A549 (cell line): ENCODE measurements at regions not wholly inside any gene's neighbourhood (a gene's known extent, or its start where the extent isn't known, plus 50 kb on each side); places are given as distances from the start of the nearest gene placed in this dataset.
A peak's percentile ranks its signal among the peaks of the same experiment; 100 is the strongest.

Source experiments
- ATAC-seq, 2 experiments: fragments of 200-7000 bp in 1 of 2; fragments of >200 bp in 1 of 2; cut with Nextera tagmentation in 1 of 2; cut with Tn5 transposase in 1 of 2; 3 replicates each; pipeline versions ENCODE4 v1.8.0 to v1.9.1; 2018 to 2020; ENCODE audit warnings: mild to moderate bottlenecking in 1 of 2, moderate library complexity in 1 of 2
- CTCF ChIA-PET: fragments of 300-600 bp; sonication (Branson Sonifier 250); formaldehyde crosslinking; extraction: SDS; loops from one replicate; lab custom pipeline; 2021; ENCODE audit warnings: antibody characterized with exemption, inconsistent platforms; lab: Yijun Ruan, JAX
- POLR2A ChIA-PET: fragments of 350-600 bp; formaldehyde crosslinking; extraction: SDS; loops from one replicate; lab custom pipeline; 2021; ENCODE audit warnings: antibody characterized with exemption, inconsistent platforms; lab: Yijun Ruan, JAX
- DNase-seq, 2 experiments: peaks; one replicate each; pipeline versions ENCODE4 v3.0.0 to v3.0.0-alpha.2; 2011 to 2016; ENCODE audit warnings: low read depth in 1 of 2, low spot score in 1 of 2
- FAIRE-seq: peaks from 2 replicates; lab custom pipeline; 2011; peaks lifted over from hg19 to GRCh38; lab: Jason Lieb, UNC
- H3K27ac ChIP-seq, 2 experiments: fragments of >200 bp; sonication (Bioruptor Twin); formaldehyde crosslinking; 3 replicates each; pipeline ENCODE4 v1.5.1; 2016 to 2017
- H3K4me1 ChIP-seq: fragments of >200 bp; sonication (Bioruptor Twin); formaldehyde crosslinking; 3 replicates; pipeline ENCODE4 v1.6.1; 2016
- H3K4me2 ChIP-seq: fragments of >200 bp; sonication (Bioruptor Twin); formaldehyde crosslinking; 3 replicates; pipeline ENCODE4 v1.6.1; 2016
- H3K4me3 ChIP-seq: fragments of >200 bp; sonication (Bioruptor Twin); formaldehyde crosslinking; 3 replicates; pipeline ENCODE4 v1.5.1; 2016
- H3K9me3 ChIP-seq: fragments of >200 bp; sonication (Bioruptor Twin); formaldehyde crosslinking; 3 replicates; pipeline ENCODE4 v1.6.1; 2016
- CBX2 ChIP-seq: fragments of 200-600 bp; sonication (generic); IDR thresholded peaks from 2 replicates; pipeline ENCODE4 v1.6.1; 2016; ENCODE audit warnings: low read depth, mild to moderate bottlenecking, borderline replicate concordance
- CHD2 ChIP-seq: fragments of 150-350 bp; IDR thresholded peaks from 2 replicates; pipeline ENCODE4 v1.6.1; 2014; ENCODE audit warnings: low read length; ENCODE audit not compliant: partially characterized antibody
- CTCF ChIP-seq: fragments of >200 bp; sonication (Bioruptor Twin); formaldehyde crosslinking; IDR thresholded peaks from 3 replicates; pipeline ENCODE4 v1.5.1; 2016
- E2F6 ChIP-seq: IDR thresholded peaks from 2 replicates; pipeline ENCODE4 v1.6.1; 2012; ENCODE audit warnings: low read depth, borderline replicate concordance
- EHMT2 ChIP-seq: fragments of 200-600 bp; sonication (generic); IDR thresholded peaks from 2 replicates; pipeline ENCODE4 v1.6.1; 2016; ENCODE audit warnings: antibody characterized with exemption, low read depth, mild to moderate bottlenecking, moderate library complexity
- EP300 ChIP-seq, 2 experiments: fragments of >200 bp; sonication (Bioruptor Twin); formaldehyde crosslinking; IDR thresholded peaks; 2 replicates in 1 of 2; 3 replicates in 1 of 2; pipeline ENCODE4 v1.6.1; 2016 to 2017
- FOSB ChIP-seq: fragments of 250-450 bp; sonication (Bioruptor Pico); IDR thresholded peaks from 2 replicates; pipeline ENCODE4 v1.5.0; 2020; ENCODE audit warnings: mild to moderate bottlenecking, moderate library complexity
- GATA3 ChIP-seq: IDR thresholded peaks from 2 replicates; pipeline ENCODE4 v1.6.1; 2012; ENCODE audit warnings: borderline replicate concordance
- HDAC2 ChIP-seq: fragments of 200-600 bp; sonication (generic); IDR thresholded peaks from 2 replicates; pipeline ENCODE4 v1.6.1; 2016
- HES2 ChIP-seq: fragments of >200 bp; sonication (Bioruptor Twin); formaldehyde crosslinking; IDR thresholded peaks from 2 replicates; pipeline ENCODE4 v1.6.1; 2016
- HEYL ChIP-seq: fragments of 250-450 bp; sonication (Bioruptor Pico); IDR thresholded peaks from 2 replicates; pipeline ENCODE4 v1.8.0; 2021; ENCODE audit warnings: mild to moderate bottlenecking, moderate library complexity
- HOXB13 ChIP-seq: fragments of 250-450 bp; sonication (Bioruptor Pico); IDR thresholded peaks from 2 replicates; pipeline ENCODE4 v1.5.0; 2020; ENCODE audit warnings: low read depth, mild to moderate bottlenecking, moderate library complexity
- HOXB5 ChIP-seq: fragments of 250-450 bp; sonication (Bioruptor Pico); IDR thresholded peaks from 2 replicates; pipeline ENCODE4 v1.5.0; 2020; ENCODE audit warnings: mild to moderate bottlenecking, moderate library complexity
- JUN ChIP-seq, 2 experiments: fragments of >200 bp; sonication (Bioruptor Twin); formaldehyde crosslinking; IDR thresholded peaks; 2 replicates in 1 of 2; 3 replicates in 1 of 2; pipeline ENCODE4 v1.6.1; 2016 to 2017
- JUNB ChIP-seq: fragments of >200 bp; sonication (Bioruptor Twin); formaldehyde crosslinking; IDR thresholded peaks from 2 replicates; pipeline ENCODE4 v1.6.1; 2016
- KDM5A ChIP-seq: fragments of 200-600 bp; sonication (generic); IDR thresholded peaks from 2 replicates; pipeline ENCODE4 v1.6.1; 2016; ENCODE audit warnings: antibody characterized with exemption, mild to moderate bottlenecking
- MAX ChIP-seq: IDR thresholded peaks from 2 replicates; pipeline ENCODE4 v1.6.1; 2012
- MAZ ChIP-seq: fragments of 150-350 bp; IDR thresholded peaks from 2 replicates; pipeline ENCODE4 v1.6.1; 2014; ENCODE audit warnings: antibody characterized with exemption, low read depth, low read length, borderline replicate concordance
- PHF8 ChIP-seq: fragments of 200-600 bp; sonication (generic); IDR thresholded peaks from 2 replicates; pipeline ENCODE4 v1.6.1; 2016; ENCODE audit warnings: low read depth, mild to moderate bottlenecking, antibody characterized with exemption, moderate library complexity, borderline replicate concordance
- RARB ChIP-seq: fragments of 250-450 bp; sonication (Bioruptor Pico); IDR thresholded peaks from 2 replicates; pipeline ENCODE4 v1.8.0; 2021; ENCODE audit warnings: mild to moderate bottlenecking, moderate library complexity
- RCOR1 ChIP-seq: fragments of 150-350 bp; IDR thresholded peaks from 2 replicates; pipeline ENCODE4 v1.6.1; 2014; ENCODE audit warnings: antibody characterized with exemption, low read length, low read depth
- RFX5 ChIP-seq: fragments of 450-650 bp; IDR thresholded peaks from 2 replicates; pipeline ENCODE4 v1.7.1; 2014; ENCODE audit warnings: antibody characterized with exemption, mild to moderate bottlenecking, moderate library complexity
- RNF2 ChIP-seq: fragments of 200-600 bp; sonication (generic); IDR thresholded peaks from 2 replicates; pipeline ENCODE4 v1.6.1; 2016; ENCODE audit warnings: low read depth, mild to moderate bottlenecking, antibody characterized with exemption, moderate library complexity, borderline replicate concordance
- SMC3 ChIP-seq: fragments of >200 bp; sonication (Bioruptor Twin); formaldehyde crosslinking; IDR thresholded peaks from 3 replicates; pipeline ENCODE4 v1.6.1; 2018; ENCODE audit warnings: inconsistent platforms
- ZC3H11A ChIP-seq: fragments of 450-650 bp; IDR thresholded peaks from 2 replicates; pipeline ENCODE4 v1.6.1; 2014; ENCODE audit warnings: antibody characterized with exemption, mild to moderate bottlenecking
- ZNF302 ChIP-seq: fragments of 250-450 bp; sonication (Bioruptor Pico); IDR thresholded peaks from 2 replicates; pipeline ENCODE4 v1.9.0; 2021; ENCODE audit warnings: inconsistent platforms, mild to moderate bottlenecking, moderate library complexity
- WGBS: methylation state at CpG from one replicate; pipeline ENCODE4 v1.1.6; 2017; ENCODE audit errors: missing lambda C conversion rate; 5-methylcytosine and 5-hydroxymethylcytosine counted together
- TF ChIP-seq, protein P1 (sequence below): fragments of >200 bp; sonication (Bioruptor Twin); formaldehyde crosslinking; IDR thresholded peaks from 3 replicates; pipeline ENCODE4 v1.6.1; 2016

DNA sequence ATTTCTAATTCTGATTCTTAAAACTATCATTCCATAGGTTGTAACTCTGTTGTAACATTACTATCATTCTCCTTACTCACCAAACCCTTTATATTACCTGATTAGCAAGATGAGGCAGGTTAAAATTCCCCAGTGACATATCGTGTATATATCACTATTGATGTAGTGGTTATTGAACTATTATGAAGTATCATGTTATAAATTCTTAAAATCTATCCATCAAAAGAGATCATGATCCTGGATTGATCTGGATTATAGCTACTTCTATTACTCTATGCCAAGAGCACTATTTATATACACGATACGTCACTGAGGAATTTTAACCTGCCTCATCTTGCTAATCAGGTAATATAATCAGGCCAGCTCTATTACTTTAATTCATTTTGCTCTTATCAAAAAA, 533.9 kb downstream of the SLITRK6 start:
- H3K4me2 ChIP-seq: no peak overlapping the region
- H3K9me3 ChIP-seq: no peaks in the 10 kb centered on the region
- ATAC-seq: no peak
- no peak for DNase-seq
- no peak overlapping the region for H3K4me3 ChIP-seq
- 90% methylated on average over 3 of the region's 3 CpGs for WGBS
- TF ChIP-seq KDM5A (no peak), EP300 (IDR thresholded peaks at IDR 0.05) (no peak), FOSB (CRISPR knock-in tag) (no peak), HOXB5 (CRISPR knock-in tag) (no peak), RCOR1 (no peak), PHF8 (no peak), JUNB (no peak)
- TF ChIP-seq, all 56 proteins: peak for 0
- Histone ChIP-seq H3K27ac (no peak overlapping the region), H3K4me1 (no peaks in the 10 kb centered on the region)
- CTCF ChIA-PET: no interaction called here
- FAIRE-seq: no peak
- POLR2A ChIA-PET: no interaction called here

- 58% methylated on average over 2 of the region's 2 CpGs for WGBS
- Histone ChIP-seq H3K4me2 (no peak overlapping the region), H3K27ac (no peak overlapping the region), H3K4me1 (no peaks in the 10 kb centered on the region), H3K4me3 (no peak overlapping the region), H3K9me3 (no peaks in the 10 kb centered on the region)
- no peak for ATAC-seq
- POLR2A ChIA-PET: no interaction called here
- TF ChIP-seq HDAC2 (no peak), HES2 (no peak), ZC3H11A (no peak), CBX2 (no peak), RCOR1 (no peak), RARB (CRISPR knock-in tag) (no peak), JUN (IDR thresholded peaks at IDR 0.05) (no peak), RFX5 (no peak), MAZ (no peak), RNF2 (no peak), HEYL (CRISPR knock-in tag) (no peak), JUNB (no peak), EP300 (IDR thresholded peaks at IDR 0.05) (no peak), HOXB13 (no peak), ZNF302 (no peak), PHF8 (no peak), E2F6 (no peak), CHD2 (no peak), EHMT2 (no peak), GATA3 (no peak)
- no peak for DNase-seq
- CTCF ChIA-PET: no interaction called here
- no peak for FAIRE-seq
Measured at GRCh38 chr13:85262499-85262898, 536.7 kb downstream of the SLITRK6 start.

GRCh38 chr13:85261757-85262346, 537.4 kb downstream of the SLITRK6 start:
- Histone ChIP-seq H3K4me3 (no peak overlapping the region), H3K4me2 (no peak overlapping the region), H3K4me1 (no peaks in the 10 kb centered on the region), H3K27ac (no peak overlapping the region), H3K9me3 (no peaks in the 10 kb centered on the region)
- 14% methylated on average over 1 of the region's 1 CpG for WGBS
- peak in 1 of 2 experiments; percentile 58; a peak in 2 of 6 replicates for ATAC-seq
- no peak for FAIRE-seq
- ChIA-PET POLR2A (no interaction called here), CTCF (no interaction called here)
- DNase-seq: no peak
- TF ChIP-seq HES2: no peak
- no peak for TF ChIP-seq RNF2
- TF ChIP-seq, protein P1, sequence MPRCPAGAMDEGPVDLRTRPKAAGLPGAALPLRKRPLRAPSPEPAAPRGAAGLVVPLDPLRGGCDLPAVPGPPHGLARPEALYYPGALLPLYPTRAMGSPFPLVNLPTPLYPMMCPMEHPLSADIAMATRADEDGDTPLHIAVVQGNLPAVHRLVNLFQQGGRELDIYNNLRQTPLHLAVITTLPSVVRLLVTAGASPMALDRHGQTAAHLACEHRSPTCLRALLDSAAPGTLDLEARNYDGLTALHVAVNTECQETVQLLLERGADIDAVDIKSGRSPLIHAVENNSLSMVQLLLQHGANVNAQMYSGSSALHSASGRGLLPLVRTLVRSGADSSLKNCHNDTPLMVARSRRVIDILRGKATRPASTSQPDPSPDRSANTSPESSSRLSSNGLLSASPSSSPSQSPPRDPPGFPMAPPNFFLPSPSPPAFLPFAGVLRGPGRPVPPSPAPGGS: no peak
- TF ChIP-seq SMC3: 0 out of 3 replicates have a peak, but pooled peaks have one; percentile 16
- no peak for TF ChIP-seq MAX
- peak; percentile 29; the same call in 2 of the 3 replicates for TF ChIP-seq CTCF
